NCI-H1694 (cell line): ENCODE measurements at regions not wholly inside any gene's neighbourhood (a gene's known extent, or its start where the extent isn't known, plus 50 kb on each side); places are given as distances from the start of the nearest gene placed in this dataset.

Experiments
- DNase-seq: peaks from one replicate; lab custom pipeline; 2025; lab: John Stamatoyannopoulos, UW

DNA sequence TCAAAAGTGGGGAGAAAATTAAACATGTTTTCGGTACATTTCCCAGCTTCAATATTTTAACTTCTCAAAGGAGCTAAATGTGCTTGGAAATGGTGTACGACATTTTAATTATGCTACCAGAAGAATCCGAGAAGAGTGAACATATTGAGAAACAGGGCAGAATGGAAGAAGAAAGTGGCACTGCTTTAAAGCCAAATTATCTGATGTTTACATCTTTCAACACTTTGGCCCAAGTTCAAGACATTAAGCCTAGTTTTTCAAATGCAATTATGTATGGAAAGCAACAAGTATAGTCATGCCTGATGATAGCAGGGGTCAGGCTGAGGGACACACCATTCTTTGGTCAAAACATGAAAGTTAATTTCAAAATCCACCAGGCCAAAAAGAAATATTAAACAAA lies 577.9 kb upstream of the ZFP42 start:
- DNase-seq, result no peak

DNA sequence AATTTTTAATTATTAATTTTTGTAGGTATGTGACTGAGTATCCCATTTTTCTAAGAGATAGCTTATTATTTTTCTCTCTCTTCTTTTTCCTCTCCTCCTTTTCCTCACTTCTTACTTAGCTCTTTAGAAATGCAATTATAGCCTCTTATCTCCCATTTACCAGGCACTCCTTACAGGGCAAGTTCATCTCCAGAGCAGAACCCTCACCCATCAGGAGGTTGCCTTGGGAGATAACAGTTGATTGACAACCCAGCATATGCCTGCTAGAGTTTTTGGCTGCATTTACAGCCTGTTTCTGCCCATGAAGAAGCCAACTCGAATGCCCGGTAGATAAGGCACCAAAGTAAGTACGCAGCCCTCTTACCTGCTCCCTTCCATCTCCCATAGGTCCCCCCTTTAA lies 572.9 kb upstream of the ZFP42 start:
- no peak for DNase-seq

GRCh38 chr4:187424636-187425035 lies 570.9 kb upstream of the ZFP42 start:
- DNase-seq, result no peak

DNA sequence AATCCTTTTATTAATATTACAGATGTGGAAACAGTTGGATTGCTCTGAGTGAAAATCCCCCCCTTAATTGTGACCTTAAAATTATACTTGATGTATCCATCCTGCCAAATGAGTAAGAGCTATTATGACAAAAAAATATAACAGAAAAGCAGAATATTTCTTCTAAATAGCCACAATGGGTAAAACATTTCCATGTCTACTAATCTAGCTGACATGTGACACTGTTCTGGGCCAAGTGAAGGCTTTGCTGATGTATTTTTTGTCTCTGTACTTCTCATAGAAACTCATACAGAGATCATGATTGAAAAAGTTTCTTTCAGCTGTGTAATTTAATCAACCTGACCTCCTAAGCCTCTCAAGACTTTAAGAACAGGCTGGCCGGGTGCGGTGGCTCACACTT lies 569.1 kb upstream of the ZFP42 start:
- DNase-seq, result no peak

- no peak for DNase-seq
Observed at GRCh38 chr4:187432310-187432709, 563.3 kb upstream of the ZFP42 start.

- DNase-seq, result no peak
Observed at GRCh38 chr4:187433141-187433540, 562.4 kb upstream of the ZFP42 start.

DNA sequence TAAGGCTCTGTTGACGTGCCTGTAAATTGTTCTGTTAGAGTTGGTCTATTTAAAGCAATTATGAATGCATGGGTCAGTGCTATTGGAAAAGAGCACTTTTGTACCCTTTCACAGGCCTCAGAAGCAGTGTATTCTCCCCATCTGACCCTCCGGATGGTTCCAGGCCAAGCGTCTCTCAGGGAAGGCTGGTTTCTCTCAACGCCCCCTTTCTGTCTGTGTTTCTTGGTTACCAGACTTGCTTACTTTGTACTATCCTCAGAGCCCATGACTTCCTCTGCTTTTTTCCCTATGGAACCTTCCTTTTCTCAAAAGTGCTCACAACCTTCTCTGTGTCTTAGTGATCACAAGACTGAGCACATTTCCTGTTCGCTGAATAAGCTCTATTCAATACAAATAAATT lies 559.3 kb upstream of the ZFP42 start:
- no peak for DNase-seq

DNA sequence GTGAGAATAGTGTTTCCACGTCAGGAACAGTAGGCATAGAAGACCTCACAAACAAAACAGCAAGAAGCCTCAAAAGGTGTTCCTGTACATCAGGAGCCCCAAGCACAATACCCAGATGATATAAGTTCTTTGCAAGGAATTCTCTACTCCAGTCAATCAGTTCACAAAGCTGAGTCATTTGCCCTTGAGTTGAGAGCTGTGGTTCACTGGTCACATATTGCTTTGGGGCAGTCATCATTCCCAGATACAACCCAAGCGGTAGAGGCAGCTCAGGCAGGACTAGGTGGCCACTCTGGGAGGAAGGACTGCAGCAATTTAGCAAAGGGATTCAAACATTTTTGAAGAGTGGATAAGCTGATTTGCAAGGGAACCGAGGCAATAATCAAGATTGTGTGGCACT lies 551.5 kb upstream of the ZFP42 start:
- no peak for DNase-seq

DNA sequence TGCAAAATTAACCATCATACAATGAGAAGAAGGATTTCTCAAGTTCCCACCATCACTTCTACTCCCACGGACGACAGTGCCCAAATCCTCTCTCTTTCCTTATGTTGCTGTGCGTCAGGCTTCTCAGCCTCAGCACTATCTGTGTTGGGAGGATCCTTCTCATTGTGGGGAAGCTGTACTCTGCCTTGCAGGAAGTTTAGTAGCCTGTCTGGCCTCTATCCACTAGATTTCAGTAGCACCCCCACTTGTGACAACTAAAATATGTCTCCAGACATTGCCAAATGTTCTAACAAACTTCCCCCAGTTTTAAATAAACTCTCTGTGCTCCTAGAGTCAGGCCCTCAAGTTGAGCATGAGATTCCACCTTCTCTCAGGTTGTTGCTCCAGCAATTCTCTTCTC lies 545.9 kb upstream of the ZFP42 start:
- no peak for DNase-seq

GRCh38 chr4:187451776-187452175 lies 543.8 kb upstream of the ZFP42 start:
- no peak for DNase-seq

GRCh38 chr4:187460016-187460415 lies 535.6 kb upstream of the ZFP42 start:
- no peak for DNase-seq

GRCh38 chr4:187464573-187464972 lies 531.0 kb upstream of the ZFP42 start:
- DNase-seq, result no peak

GRCh38 chr4:187467224-187467623 lies 528.3 kb upstream of the ZFP42 start:
- no peak for DNase-seq

DNA sequence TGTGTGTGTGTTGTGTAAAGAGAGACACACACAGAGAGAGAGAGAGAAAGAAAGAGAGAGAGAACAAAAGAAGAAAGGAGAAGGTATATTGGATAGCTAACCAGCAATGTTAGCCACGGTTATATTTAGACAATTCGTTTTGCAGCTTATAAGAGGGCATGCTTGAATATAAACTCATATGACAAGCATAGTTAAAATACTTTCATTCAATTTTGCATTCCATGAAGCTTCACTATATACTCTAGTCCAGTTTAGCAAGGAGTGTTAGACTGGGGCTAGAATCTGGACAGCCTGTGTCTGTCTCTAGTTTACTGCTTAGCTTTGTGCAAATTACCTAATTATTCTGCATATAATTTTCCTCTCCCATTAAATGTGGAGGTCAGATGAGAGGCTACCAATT lies 525.9 kb upstream of the ZFP42 start:
- DNase-seq, result no peak

- no peak for DNase-seq
Observed at GRCh38 chr4:187470061-187470460, 525.5 kb upstream of the ZFP42 start.

- no peak for DNase-seq
Observed at GRCh38 chr4:187474238-187474637, 521.3 kb upstream of the ZFP42 start.

DNA sequence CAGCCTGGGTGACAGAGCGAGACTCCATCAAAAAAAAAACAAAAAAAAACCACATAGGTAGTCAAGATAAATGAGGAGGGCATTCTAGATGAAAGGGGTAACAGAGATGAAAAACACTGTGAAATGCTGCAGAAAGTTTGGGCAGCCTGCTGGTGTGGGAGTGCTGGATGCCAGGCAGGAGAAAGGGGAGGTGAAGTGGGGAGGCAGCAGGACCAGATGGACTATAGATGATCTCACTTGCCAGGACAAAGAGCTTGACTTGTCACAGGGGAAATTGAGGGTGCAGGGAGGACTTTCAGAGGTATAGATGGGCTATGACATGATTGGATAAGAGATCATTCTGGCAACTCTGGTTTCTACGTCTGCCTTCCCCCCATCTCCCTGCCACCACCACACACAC lies 519.7 kb upstream of the ZFP42 start:
- DNase-seq, result no peak

GRCh38 chr4:187477224-187477623 lies 518.3 kb upstream of the ZFP42 start:
- DNase-seq, result no peak

- DNase-seq, result no peak
Observed at GRCh38 chr4:187478292-187479140, 517.1 kb upstream of the ZFP42 start.

GRCh38 chr4:187479511-187479910 lies 516.1 kb upstream of the ZFP42 start:
- no peak for DNase-seq

GRCh38 chr4:187480146-187481145 lies 515.1 kb upstream of the ZFP42 start:
- DNase-seq, result no peak

DNA sequence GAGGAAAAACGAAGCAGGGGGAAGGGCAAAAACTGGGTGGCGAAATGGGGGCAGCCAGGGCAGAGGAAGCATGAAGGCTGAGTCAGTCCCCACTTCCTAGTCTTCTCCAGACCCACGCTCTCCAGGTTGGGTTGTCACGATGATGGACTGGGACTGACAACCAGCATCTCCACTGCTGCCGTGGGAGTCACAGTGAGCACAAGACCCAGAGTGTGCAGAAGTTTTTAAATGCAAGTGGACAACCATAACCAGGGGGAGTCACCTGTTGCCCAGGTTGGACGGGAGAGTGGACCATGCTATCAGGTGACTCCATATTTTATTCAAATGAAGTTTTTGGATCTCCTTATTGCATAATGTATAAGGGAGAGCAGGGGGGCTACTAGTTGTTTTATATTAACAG lies 511.4 kb upstream of the ZFP42 start:
- no peak for DNase-seq

- DNase-seq, result no peak
Observed at GRCh38 chr4:187485676-187486075, 509.9 kb upstream of the ZFP42 start.
